ENCODE measurements at regions not wholly inside any gene's neighbourhood (a gene's known extent, or its start where the extent isn't known, plus 50 kb on each side); places are given as distances from the start of the nearest gene placed in this dataset.

DNA sequence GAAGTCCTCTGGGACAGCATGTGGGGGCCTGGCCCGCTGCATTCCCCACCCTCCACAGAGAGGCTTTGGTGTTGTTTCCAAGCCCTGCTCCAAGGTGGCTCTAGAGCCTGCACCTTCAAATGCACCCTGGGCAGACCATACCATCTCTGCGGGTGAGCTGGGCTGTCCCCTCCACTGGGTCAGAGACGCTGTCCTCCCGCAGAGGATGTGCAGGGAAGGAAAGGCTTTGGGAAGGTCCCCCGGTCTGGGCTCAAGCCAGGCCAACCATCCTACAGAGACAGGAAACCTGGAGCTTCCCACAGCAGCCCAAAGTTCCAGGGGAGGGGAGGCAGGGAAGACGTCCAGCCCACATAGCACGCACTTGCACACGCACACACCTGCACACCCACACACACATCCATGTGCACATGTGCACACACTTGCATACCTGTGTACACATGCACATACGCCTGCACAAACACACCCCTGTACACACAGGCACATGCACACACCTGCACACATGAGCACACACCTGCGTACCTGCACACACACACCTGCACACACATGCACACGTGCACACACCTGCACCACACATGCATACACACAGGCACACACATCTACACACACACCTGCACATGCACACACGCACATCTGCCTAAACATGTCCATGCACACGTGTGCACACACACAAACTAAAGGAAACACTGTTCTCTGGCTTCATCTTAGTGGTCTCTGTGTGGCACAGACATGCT, 155.4 kb downstream of the ERMARD start:
- no peaks in the 10 kb centered on the region for H3K9me3 Mint-ChIP-seq
- H3K27me3 Mint-ChIP-seq: peaks cover 3% of the 10 kb centered on the region
- H3K4me1 Mint-ChIP-seq (ENCODE audit: unreplicated experiment): no peaks in the 10 kb centered on the region
- H3K27ac Mint-ChIP-seq: no peak overlapping the region
- H3K36me3 Mint-ChIP-seq: no peaks in the 10 kb centered on the region
- TF ChIP-seq CTCF (conservative IDR thresholded peaks at IDR 0.05): no peak
- H3K4me3 Mint-ChIP-seq: no peak overlapping the region
- no peak for DNase-seq (ENCODE audit: extremely low spot score, unreplicated experiment)

- DNase-seq (ENCODE audit: extremely low spot score, unreplicated experiment): no peak
- Mint-ChIP-seq H3K27ac (no peak overlapping the region), H3K9me3 (no peaks in the 10 kb centered on the region), H3K4me3 (no peak overlapping the region), H3K4me1 (ENCODE audit: unreplicated experiment) (no peaks in the 10 kb centered on the region), H3K27me3 (peaks cover 3% of the 10 kb centered on the region), H3K36me3 (no peaks in the 10 kb centered on the region)
- TF ChIP-seq CTCF (conservative IDR thresholded peaks at IDR 0.05): no peak
Observed at GRCh38 chr6:169906004-169906687, 154.7 kb downstream of the ERMARD start.

DNA sequence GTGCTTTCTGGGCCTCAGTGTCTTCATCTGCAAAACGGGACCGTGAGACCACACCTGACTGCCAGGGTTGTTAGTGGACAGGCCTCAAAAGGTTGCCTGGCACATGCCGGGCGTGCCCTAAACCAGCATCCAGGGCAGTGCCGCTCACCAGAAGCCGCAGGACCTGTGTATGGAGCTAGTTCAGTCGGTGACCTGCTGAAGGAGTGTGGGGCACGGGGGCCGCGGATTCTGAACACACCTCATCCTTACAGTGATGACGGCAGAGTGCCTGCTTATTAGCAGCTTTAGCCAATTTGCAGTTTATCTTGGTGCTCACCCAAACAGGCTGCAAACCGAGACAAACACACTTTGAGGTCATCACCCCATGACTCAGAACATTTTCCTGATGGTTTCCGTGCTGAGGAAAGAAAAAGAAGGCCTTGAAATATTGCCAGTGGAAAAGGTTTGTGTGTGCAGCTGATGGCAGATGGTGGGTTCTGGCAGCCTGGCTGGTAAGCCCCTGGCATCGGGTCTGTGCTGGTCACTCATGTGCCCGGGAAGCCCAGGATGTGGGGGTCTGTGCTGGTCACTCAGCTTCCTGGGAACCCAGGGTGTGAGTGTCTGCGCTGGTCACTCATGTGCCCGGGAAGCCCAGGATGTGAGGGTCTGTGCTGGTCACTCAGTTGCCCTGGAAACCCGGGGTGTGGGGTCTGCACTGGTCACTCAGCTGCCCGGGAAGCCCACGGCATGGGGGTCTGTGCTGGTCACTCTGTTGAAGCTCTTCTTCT, 153.8 kb downstream of the ERMARD start:
- no peak for TF ChIP-seq CTCF (conservative IDR thresholded peaks at IDR 0.05)
- no peaks in the 10 kb centered on the region for H3K27me3 Mint-ChIP-seq
- no peak overlapping the region for H3K27ac Mint-ChIP-seq
- DNase-seq (ENCODE audit: extremely low spot score, unreplicated experiment): no peak
- no peaks in the 10 kb centered on the region for H3K4me1 Mint-ChIP-seq (ENCODE audit: unreplicated experiment)
- H3K4me3 Mint-ChIP-seq: no peak overlapping the region
- no peaks in the 10 kb centered on the region for H3K9me3 Mint-ChIP-seq
- H3K36me3 Mint-ChIP-seq: no peaks in the 10 kb centered on the region

DNA sequence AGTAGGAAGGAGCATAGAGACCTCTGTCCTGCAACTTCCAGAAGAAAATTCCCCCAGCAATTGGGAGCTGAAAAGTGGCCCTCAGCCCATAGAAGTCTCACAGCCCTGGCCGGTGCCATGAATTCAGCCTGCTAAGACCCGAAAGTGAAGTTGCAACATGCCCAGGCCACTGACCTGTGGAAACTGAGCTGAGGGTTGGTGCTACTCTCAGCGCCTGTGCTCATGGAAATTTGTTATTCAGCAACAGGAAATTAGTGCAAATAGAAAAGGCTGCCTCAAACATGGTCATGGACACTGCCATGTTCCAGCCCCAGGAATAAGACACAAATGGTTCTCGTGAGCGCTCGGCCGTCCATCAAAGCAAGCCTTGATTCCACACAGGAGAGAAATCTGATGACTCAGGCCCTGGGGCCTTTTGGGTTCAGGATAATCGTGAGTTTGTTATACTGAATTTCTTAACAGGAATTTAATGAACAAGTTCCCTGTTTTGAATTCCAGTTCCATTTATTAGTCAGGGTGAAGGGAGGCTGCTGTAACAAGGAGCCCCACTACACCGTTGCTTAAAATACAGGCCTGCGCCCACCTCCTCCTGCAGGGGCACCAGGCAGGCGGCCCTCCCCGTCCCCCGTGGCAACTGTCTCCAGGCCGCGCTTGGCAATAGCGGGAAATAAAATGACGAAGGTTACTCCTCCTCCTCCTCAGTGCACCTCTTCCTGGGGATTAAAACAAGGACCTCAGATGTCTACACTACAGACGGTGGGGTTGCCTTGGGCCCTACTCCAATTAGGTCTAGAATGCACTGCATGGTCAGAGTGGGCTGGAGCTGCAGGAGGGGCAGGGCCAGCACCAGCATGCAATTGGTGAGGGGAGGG, 152.9 kb downstream of the ERMARD start:
- no peaks in the 10 kb centered on the region for H3K27me3 Mint-ChIP-seq
- H3K36me3 Mint-ChIP-seq: no peaks in the 10 kb centered on the region
- no peaks in the 10 kb centered on the region for H3K9me3 Mint-ChIP-seq
- DNase-seq (ENCODE audit: extremely low spot score, unreplicated experiment): no peak
- H3K4me1 Mint-ChIP-seq (ENCODE audit: unreplicated experiment): peaks cover 4% of the 10 kb centered on the region
- no peak for TF ChIP-seq CTCF (conservative IDR thresholded peaks at IDR 0.05)
- H3K27ac Mint-ChIP-seq: no peak overlapping the region
- no peak overlapping the region for H3K4me3 Mint-ChIP-seq

DNA sequence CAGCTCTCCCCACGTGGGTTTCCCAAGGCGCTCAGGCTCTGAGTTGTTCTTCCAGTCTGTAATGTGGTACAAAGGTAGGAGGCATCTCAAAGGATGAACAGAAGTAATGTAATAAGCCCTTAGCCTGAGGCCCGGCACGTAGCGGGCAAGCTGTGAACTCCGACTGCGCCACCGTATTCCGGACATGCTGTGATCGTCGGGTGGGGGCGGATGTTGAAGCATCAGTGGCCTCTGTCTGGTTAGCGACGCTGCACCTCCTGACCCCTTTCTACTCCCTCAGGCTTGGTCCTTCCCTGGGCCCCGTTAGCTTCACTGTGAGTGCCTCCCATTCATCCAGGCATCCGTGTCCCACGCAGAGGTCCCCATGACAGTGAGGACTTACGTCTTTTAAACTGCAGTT, 151.7 kb downstream of the ERMARD start:
- Mint-ChIP-seq H3K9me3 (peaks cover 4% of the 10 kb centered on the region), H3K36me3 (no peaks in the 10 kb centered on the region), H3K27ac (no peak overlapping the region), H3K27me3 (peaks cover 3% of the 10 kb centered on the region), H3K4me3 (no peak overlapping the region), H3K4me1 (ENCODE audit: unreplicated experiment) (peaks cover 5% of the 10 kb centered on the region)
- no peak for TF ChIP-seq CTCF (conservative IDR thresholded peaks at IDR 0.05)
- no peak for DNase-seq (ENCODE audit: extremely low spot score, unreplicated experiment)

All from type B pancreatic cell (in vitro differentiated cells).